ENCODE measurements at regions not wholly inside any gene's neighbourhood (a gene's known extent, or its start where the extent isn't known, plus 50 kb on each side); places are given as distances from the start of the nearest gene placed in this dataset.

- TF ChIP-seq CREB5 (CRISPR knock-in tag; IDR thresholded peaks at IDR 0.05; ENCODE audit: low read depth) = no peak
Measured at GRCh38 chr5:18048449-18048848, 414.2 kb downstream of the TAF11L14 start (continued).

- no peak for ATAC-seq
- no peak for TF ChIP-seq CSRNP3 (CRISPR knock-in tag; IDR thresholded peaks at IDR 0.05)
Measured at GRCh38 chr5:18050345-18050744, 416.1 kb downstream of the TAF11L14 start.

GRCh38 chr5:18050776-18051175 is 416.5 kb downstream of the TAF11L14 start:
- no peak for ATAC-seq

GRCh38 chr5:18051953-18052352 is 417.7 kb downstream of the TAF11L14 start:
- TF ChIP-seq TOX (CRISPR knock-in tag; IDR thresholded peaks at IDR 0.05; ENCODE audit: borderline replicate concordance) = no peak
- TF ChIP-seq SNAI2 (CRISPR knock-in tag; IDR thresholded peaks at IDR 0.05) = no peak
- no peak for TF ChIP-seq CREB5 (CRISPR knock-in tag; IDR thresholded peaks at IDR 0.05; ENCODE audit: low read depth)
- TF ChIP-seq POU6F1 (CRISPR knock-in tag; IDR thresholded peaks at IDR 0.05; ENCODE audit: borderline replicate concordance, low read depth) = no peak
- no peak for TF ChIP-seq TCF4 (CRISPR knock-in tag; IDR thresholded peaks at IDR 0.05; ENCODE audit: borderline replicate concordance)
- no peak for TF ChIP-seq ZFP3 (CRISPR knock-in tag; IDR thresholded peaks at IDR 0.05)
- no peak for TF ChIP-seq RARB (CRISPR knock-in tag; IDR thresholded peaks at IDR 0.05)
- no peak for TF ChIP-seq ESRRG (CRISPR knock-in tag; IDR thresholded peaks at IDR 0.05)
- no peak for TF ChIP-seq ZNF565 (CRISPR knock-in tag; conservative IDR thresholded peaks at IDR 0.05; ENCODE audit: low read depth)
- no peak for TF ChIP-seq PATZ1 (CRISPR knock-in tag; IDR thresholded peaks at IDR 0.05; ENCODE audit: borderline replicate concordance)
- TF ChIP-seq PPARA (CRISPR knock-in tag; IDR thresholded peaks at IDR 0.05; ENCODE audit: borderline replicate concordance) = no peak
- no peak for TF ChIP-seq OSR1 (CRISPR knock-in tag; IDR thresholded peaks at IDR 0.05)
- TF ChIP-seq ZNF70 (CRISPR knock-in tag; IDR thresholded peaks at IDR 0.05) = no peak
- TF ChIP-seq TSHZ2 (CRISPR knock-in tag; IDR thresholded peaks at IDR 0.05) = no peak
- TF ChIP-seq ZC3H10 (CRISPR knock-in tag; IDR thresholded peaks at IDR 0.05) = no peak
- TF ChIP-seq CSDC2 (CRISPR knock-in tag; IDR thresholded peaks at IDR 0.05) = no peak
- no peak for ATAC-seq

More at GRCh38 chr5:18050776-18051175, 416.5 kb downstream of the TAF11L14 start:
- TF ChIP-seq TSHZ2 (CRISPR knock-in tag; IDR thresholded peaks at IDR 0.05) = no peak
